H1 (cell line): ENCODE measurements at regions not wholly inside any gene's neighbourhood (a gene's known extent, or its start where the extent isn't known, plus 50 kb on each side); places are given as distances from the start of the nearest gene placed in this dataset.

Experiments used
- CTCF ChIA-PET: fragments of 300-600 bp; sonication (Branson Sonifier 250); formaldehyde crosslinking; loops from one replicate; lab custom pipeline; 2021; ENCODE audit not compliant: partially characterized antibody; lab: Charles Lee
- POLR2A ChIA-PET: fragments of 300-600 bp; sonication (Branson Sonifier 250); formaldehyde crosslinking; loops from one replicate; lab custom pipeline; 2021; ENCODE audit warnings: inconsistent platforms; ENCODE audit not compliant: partially characterized antibody; lab: Charles Lee
- DNase-seq, 2 experiments: peaks; one replicate each; pipeline versions ENCODE4 v3.0.0 to v3.0.0-alpha.2; 2010 to 2022; ENCODE audit warnings: low spot score in 2 of 2, low read depth in 1 of 2, mixed read lengths in 1 of 2
- FAIRE-seq: peaks from 2 replicates; lab custom pipeline; 2011; peaks lifted over from hg19 to GRCh38; lab: Jason Lieb, UNC
- H2AFZ ChIP-seq: 2 replicates; pipeline ENCODE4 v1.8.1; 2012; ENCODE audit warnings: low read length, inconsistent platforms
- H2AK5ac ChIP-seq: 2 replicates; pipeline ENCODE4 v1.6.1; 2013; ENCODE audit warnings: low read depth, low read length
- H2BK120ac ChIP-seq: replicated peaks from 2 replicates; pipeline ENCODE3; 2013; ENCODE audit warnings: low read depth, low read length, inconsistent platforms
- H2BK12ac ChIP-seq: 2 replicates; pipeline ENCODE4 v1.6.1; 2013; ENCODE audit warnings: low read depth, low read length
- H2BK15ac ChIP-seq: 2 replicates; pipeline ENCODE4 v1.6.1; 2013; ENCODE audit warnings: low read length
- H2BK20ac ChIP-seq: 2 replicates; pipeline ENCODE4 v1.6.1; 2013; ENCODE audit warnings: low read length
- H2BK5ac ChIP-seq: 2 replicates; pipeline ENCODE4 v1.6.1; 2013; ENCODE audit warnings: low read depth, low read length
- H3K14ac ChIP-seq: 2 replicates; pipeline ENCODE4 v1.6.1; 2013; ENCODE audit warnings: inconsistent platforms; ENCODE audit not compliant: insufficient read length
- H3K18ac ChIP-seq: 2 replicates; pipeline ENCODE4 v1.6.1; 2013; ENCODE audit warnings: low read length; ENCODE audit errors: extremely low read depth
- H3K23ac ChIP-seq: 2 replicates; pipeline ENCODE4 v1.6.1; 2013; ENCODE audit warnings: inconsistent platforms; ENCODE audit not compliant: insufficient read length
- H3K23me2 ChIP-seq: 2 replicates; pipeline ENCODE4 v1.6.1; 2013; ENCODE audit warnings: low read depth, low read length
- H3K27ac ChIP-seq: 2 replicates; pipeline ENCODE4 v1.6.1; 2011; ENCODE audit warnings: low read depth, low read length, inconsistent platforms
- H3K27me3 ChIP-seq, 4 experiments: replicated peaks in 1 of 4; 1 replicate in 1 of 4; 2 replicates in 3 of 4; pipeline versions ENCODE4 v1.6.1 to v1.8.1; 2011 to 2013; ENCODE audit warnings: low read length in 3 of 4, mild to moderate bottlenecking in 3 of 4, inconsistent platforms in 2 of 4, mixed read lengths in 2 of 4, moderate library complexity in 1 of 4; ENCODE audit not compliant: control insufficient read depth in 3 of 4, insufficient read depth in 3 of 4; ENCODE audit errors: extremely low read depth in 1 of 4
- H3K36me3 ChIP-seq, 4 experiments: 2 replicates each; pipeline versions ENCODE4 v1.6.1 to v1.8.1; 2011 to 2013; ENCODE audit warnings: mild to moderate bottlenecking in 4 of 4, low read length in 3 of 4, moderate library complexity in 2 of 4, control low read depth in 1 of 4, inconsistent platforms in 1 of 4; ENCODE audit not compliant: insufficient read depth in 4 of 4, control insufficient read depth in 2 of 4
- H3K4ac ChIP-seq: replicated peaks from 2 replicates; pipeline ENCODE3; 2013; ENCODE audit warnings: low read length, low read depth, mixed read lengths, inconsistent platforms; ENCODE audit not compliant: insufficient read length
- H3K4me1 ChIP-seq, 4 experiments: replicated peaks in 1 of 4; 1 replicate in 1 of 4; 2 replicates in 3 of 4; pipeline versions ENCODE4 v1.6.1 to v1.8.1; 2011 to 2013; ENCODE audit warnings: low read length in 3 of 4, inconsistent platforms in 2 of 4, mixed read lengths in 1 of 4; ENCODE audit not compliant: insufficient read depth in 4 of 4, control insufficient read depth in 3 of 4
- H3K4me2 ChIP-seq, 2 experiments: 2 replicates each; pipeline versions ENCODE4 v1.6.1 to v1.8.1; 2011 to 2013; ENCODE audit warnings: low read depth in 2 of 2, low read length in 2 of 2, control low read depth in 1 of 2, inconsistent platforms in 1 of 2, mild to moderate bottlenecking in 1 of 2; ENCODE audit not compliant: insufficient read depth in 1 of 2
- H3K4me3 ChIP-seq, 4 experiments: fragments of 200-600, 300-600 bp in 1 of 4; sonication (generic), shearing (Covaris generic), sonication (Bioruptor Twin) in 1 of 4; 2 replicates each; pipeline versions ENCODE4 v1.5.1 to v1.8.1; 2011 to 2016; ENCODE audit warnings: low read length in 4 of 4, low read depth in 3 of 4, control low read depth in 2 of 4, inconsistent platforms in 2 of 4, mild to moderate bottlenecking in 2 of 4, mixed read lengths in 1 of 4, moderate library complexity in 1 of 4; ENCODE audit not compliant: insufficient read depth in 2 of 4; ENCODE audit errors: extremely low read depth in 1 of 4
- H3K56ac ChIP-seq: replicated peaks from 2 replicates; pipeline ENCODE3; 2013; ENCODE audit warnings: low read depth, mild to moderate bottlenecking, mixed read lengths, low read length, inconsistent platforms; ENCODE audit not compliant: insufficient read length
- H3K79me1 ChIP-seq: 2 replicates; pipeline ENCODE4 v1.6.1; 2013; ENCODE audit warnings: low read depth, low read length, control low read depth
- H3K79me2 ChIP-seq, 2 experiments: 2 replicates each; pipeline versions ENCODE4 v1.6.1 to v1.8.1; 2012 to 2013; ENCODE audit warnings: low read length in 2 of 2, mild to moderate bottlenecking in 2 of 2, inconsistent platforms in 1 of 2; ENCODE audit not compliant: insufficient read depth in 2 of 2, control insufficient read depth in 1 of 2
- H3K9ac ChIP-seq, 4 experiments: replicated peaks in 1 of 4; 1 replicate in 1 of 4; 2 replicates in 3 of 4; pipeline versions ENCODE4 v1.6.1 to v1.8.1; 2011 to 2013; ENCODE audit warnings: low read depth in 3 of 4, low read length in 3 of 4, control low read depth in 2 of 4, mild to moderate bottlenecking in 2 of 4, moderate library complexity in 2 of 4, inconsistent platforms in 1 of 4; ENCODE audit errors: extremely low read depth in 1 of 4
- H3K9me3 ChIP-seq, 2 experiments: 2 replicates each; pipeline versions ENCODE4 v1.6.1 to v1.8.1; 2012 to 2013; ENCODE audit warnings: mild to moderate bottlenecking in 2 of 2, moderate library complexity in 2 of 2, control low read depth in 1 of 2, inconsistent platforms in 1 of 2, low read depth in 1 of 2, low read length in 1 of 2, mixed read lengths in 1 of 2; ENCODE audit not compliant: insufficient read depth in 2 of 2
- H4K20me1 ChIP-seq, 2 experiments: replicated peaks in 1 of 2; 2 replicates each; pipeline versions ENCODE3 to v1.8.1; 2011 to 2013; ENCODE audit warnings: inconsistent platforms in 2 of 2, low read length in 2 of 2, mild to moderate bottlenecking in 1 of 2; ENCODE audit not compliant: insufficient read depth in 2 of 2, control insufficient read depth in 1 of 2
- H4K5ac ChIP-seq: 2 replicates; pipeline ENCODE4 v1.6.1; 2013; ENCODE audit warnings: low read length, low read depth, mixed read lengths, inconsistent platforms; ENCODE audit not compliant: insufficient read length
- H4K8ac ChIP-seq: 2 replicates; pipeline ENCODE4 v1.8.0; 2013; ENCODE audit warnings: mild to moderate bottlenecking, moderate library complexity, low read length, inconsistent platforms; ENCODE audit not compliant: insufficient read depth; ENCODE audit errors: extremely low read depth
- H4K91ac ChIP-seq: replicated peaks from 2 replicates; pipeline ENCODE3; 2013; ENCODE audit warnings: low read length, mixed read lengths, inconsistent platforms; ENCODE audit not compliant: insufficient read length
- ASH2L ChIP-seq: fragments of 200-600, 300-600 bp; sonication (generic); IDR thresholded peaks from one replicate; pipeline ENCODE4 v1.7.1; 2017; ENCODE audit warnings: low read length
- ATF3 ChIP-seq: IDR thresholded peaks from 2 replicates; pipeline ENCODE4 v1.6.1; 2011; ENCODE audit warnings: low read depth, mild to moderate bottlenecking, low read length; ENCODE audit not compliant: insufficient read depth
- BRCA1 ChIP-seq: IDR thresholded peaks from 2 replicates; pipeline ENCODE4 v1.6.1; 2012; ENCODE audit warnings: low read depth, low read length, improper control_type of control experiment
- CTBP2 ChIP-seq: IDR thresholded peaks from 2 replicates; pipeline ENCODE4 v1.7.0; 2011; ENCODE audit warnings: borderline replicate concordance, mild to moderate bottlenecking, moderate library complexity, mixed read lengths, low read length; ENCODE audit not compliant: insufficient read depth, insufficient read length
- GTF2F1 ChIP-seq: IDR thresholded peaks from 2 replicates; pipeline ENCODE4 v1.6.1; 2012; ENCODE audit warnings: low read depth, low read length, improper control_type of control experiment, borderline replicate concordance
- KDM4A ChIP-seq: IDR thresholded peaks from one replicate; pipeline ENCODE4 v1.7.1; 2012; ENCODE audit warnings: low read depth, mild to moderate bottlenecking, moderate library complexity, low read length, inconsistent platforms; ENCODE audit not compliant: severe bottlenecking
- NANOG ChIP-seq: IDR thresholded peaks from 2 replicates; pipeline ENCODE4 v1.6.1; 2011; ENCODE audit warnings: low read length, low read depth, mild to moderate bottlenecking, inconsistent platforms; ENCODE audit not compliant: insufficient read depth, poor library complexity, severe bottlenecking
- POU5F1 ChIP-seq: IDR thresholded peaks from 2 replicates; pipeline ENCODE4 v1.6.1; 2011; ENCODE audit warnings: low read depth, mild to moderate bottlenecking, low read length, moderate library complexity
- RNF2 ChIP-seq: fragments of 200-900, 300-1000 bp; sonication (generic); IDR thresholded peaks from 2 replicates; pipeline ENCODE4 v1.7.1; 2016; ENCODE audit warnings: borderline replicate concordance, low read depth, mild to moderate bottlenecking, antibody characterized with exemption, low read length; ENCODE audit not compliant: poor library complexity, severe bottlenecking; ENCODE audit errors: missing control alignments
- SP1 ChIP-seq: IDR thresholded peaks from 2 replicates; pipeline ENCODE4 v1.6.1; 2011; ENCODE audit warnings: low read depth, low read length
- WGBS, 2 experiments: shearing (Covaris generic) in 1 of 2; methylation state at CpG; one replicate each; pipeline versions ENCODE4 v1.1.6 to v1.1.7; 2013 to 2015; ENCODE audit warnings: low lambda C conversion rate in 2 of 2, mixed read lengths in 2 of 2, inconsistent platforms in 1 of 2, low coverage in 1 of 2, missing lambda C conversion rate in 1 of 2; ENCODE audit not compliant: insufficient replicate concordance in 2 of 2, insufficient coverage in 1 of 2, insufficient read length in 1 of 2; ENCODE audit errors: extremely low coverage in 1 of 2, missing lambda C conversion rate in 1 of 2; 5-methylcytosine and 5-hydroxymethylcytosine counted together

GRCh38 chr20:22687676-22688349 lies 103.4 kb upstream of the FOXA2 start:
- no peak overlapping the region for H3K23ac ChIP-seq
- 85% methylated on average over 6 of the region's 6 CpGs; no CpG with 5 or more reads in 1 of the 2 experiments for WGBS, 2 experiments

More at GRCh38 chr20:22687676-22688349, 103.4 kb upstream of the FOXA2 start:
- DNase-seq (no peak), FAIRE-seq (no peak)
- Histone ChIP-seq H2BK120ac (no peak overlapping the region), H2BK5ac (no peak overlapping the region), H3K4me3 (no peak overlapping the region), H2BK12ac (no peak overlapping the region), H3K79me1 (no peaks in the 10 kb centered on the region), H4K20me1 (no peaks in the 10 kb centered on the region), H3K27me3 (no peaks in the 10 kb centered on the region; a peak in 2 of 7 replicates), H3K23me2 (no peaks in the 10 kb centered on the region), H4K91ac (no peak overlapping the region), H2AK5ac (no peak overlapping the region), H3K36me3 (no peaks in the 10 kb centered on the region), H4K8ac (no peak overlapping the region), H2BK15ac (no peak overlapping the region), H4K5ac (no peak overlapping the region), H3K14ac (no peak overlapping the region), H3K4me2 (no peak overlapping the region), H3K4me1 (peaks cover 0 to 2% (median 0%) of the 10 kb centered on the region in 4 experiments; a peak in 1 of 7 replicates), H3K4ac (no peak overlapping the region), H2AFZ (no peak overlapping the region), H3K79me2 (no peaks in the 10 kb centered on the region), H3K9ac (no peak overlapping the region), H3K56ac (no peak overlapping the region), H3K27ac (no peak overlapping the region), H3K9me3 (peaks cover 0 to 4% of the 10 kb centered on the region in 2 experiments; a peak in 2 of 4 replicates), H3K18ac (no peak overlapping the region), H2BK20ac (no peak overlapping the region)
- TF ChIP-seq POU5F1 (no peak), KDM4A (no peak), NANOG (no peak), GTF2F1 (no peak), SP1 (no peak), RNF2 (no peak), ASH2L (no peak), CTBP2 (no peak), ATF3 (no peak), BRCA1 (no peak)
- ChIA-PET POLR2A (no interaction called here), CTCF (interaction anchor here (0.7 to 5.7 kb wide), 7 partner anchors 101 to 653 kb away, joined by 3 to 48 read pairs (median 4); no protein-coding TSS in a partner anchor)
